ENCODE measurements at regions not wholly inside any gene's neighbourhood (a gene's known extent, or its start where the extent isn't known, plus 50 kb on each side); places are given as distances from the start of the nearest gene placed in this dataset.

GRCh38 chr22:44576311-44577260 lies 78.6 kb upstream of the RTL6 start:
- TF ChIP-seq POLR2A (IDR thresholded peaks at IDR 0.05; ENCODE audit: low read length): no peak
- TF ChIP-seq, protein P1, sequence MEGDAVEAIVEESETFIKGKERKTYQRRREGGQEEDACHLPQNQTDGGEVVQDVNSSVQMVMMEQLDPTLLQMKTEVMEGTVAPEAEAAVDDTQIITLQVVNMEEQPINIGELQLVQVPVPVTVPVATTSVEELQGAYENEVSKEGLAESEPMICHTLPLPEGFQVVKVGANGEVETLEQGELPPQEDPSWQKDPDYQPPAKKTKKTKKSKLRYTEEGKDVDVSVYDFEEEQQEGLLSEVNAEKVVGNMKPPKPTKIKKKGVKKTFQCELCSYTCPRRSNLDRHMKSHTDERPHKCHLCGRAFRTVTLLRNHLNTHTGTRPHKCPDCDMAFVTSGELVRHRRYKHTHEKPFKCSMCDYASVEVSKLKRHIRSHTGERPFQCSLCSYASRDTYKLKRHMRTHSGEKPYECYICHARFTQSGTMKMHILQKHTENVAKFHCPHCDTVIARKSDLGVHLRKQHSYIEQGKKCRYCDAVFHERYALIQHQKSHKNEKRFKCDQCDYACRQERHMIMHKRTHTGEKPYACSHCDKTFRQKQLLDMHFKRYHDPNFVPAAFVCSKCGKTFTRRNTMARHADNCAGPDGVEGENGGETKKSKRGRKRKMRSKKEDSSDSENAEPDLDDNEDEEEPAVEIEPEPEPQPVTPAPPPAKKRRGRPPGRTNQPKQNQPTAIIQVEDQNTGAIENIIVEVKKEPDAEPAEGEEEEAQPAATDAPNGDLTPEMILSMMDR (IDR thresholded peaks at IDR 0.05): no peak
- TF ChIP-seq, protein P2, sequence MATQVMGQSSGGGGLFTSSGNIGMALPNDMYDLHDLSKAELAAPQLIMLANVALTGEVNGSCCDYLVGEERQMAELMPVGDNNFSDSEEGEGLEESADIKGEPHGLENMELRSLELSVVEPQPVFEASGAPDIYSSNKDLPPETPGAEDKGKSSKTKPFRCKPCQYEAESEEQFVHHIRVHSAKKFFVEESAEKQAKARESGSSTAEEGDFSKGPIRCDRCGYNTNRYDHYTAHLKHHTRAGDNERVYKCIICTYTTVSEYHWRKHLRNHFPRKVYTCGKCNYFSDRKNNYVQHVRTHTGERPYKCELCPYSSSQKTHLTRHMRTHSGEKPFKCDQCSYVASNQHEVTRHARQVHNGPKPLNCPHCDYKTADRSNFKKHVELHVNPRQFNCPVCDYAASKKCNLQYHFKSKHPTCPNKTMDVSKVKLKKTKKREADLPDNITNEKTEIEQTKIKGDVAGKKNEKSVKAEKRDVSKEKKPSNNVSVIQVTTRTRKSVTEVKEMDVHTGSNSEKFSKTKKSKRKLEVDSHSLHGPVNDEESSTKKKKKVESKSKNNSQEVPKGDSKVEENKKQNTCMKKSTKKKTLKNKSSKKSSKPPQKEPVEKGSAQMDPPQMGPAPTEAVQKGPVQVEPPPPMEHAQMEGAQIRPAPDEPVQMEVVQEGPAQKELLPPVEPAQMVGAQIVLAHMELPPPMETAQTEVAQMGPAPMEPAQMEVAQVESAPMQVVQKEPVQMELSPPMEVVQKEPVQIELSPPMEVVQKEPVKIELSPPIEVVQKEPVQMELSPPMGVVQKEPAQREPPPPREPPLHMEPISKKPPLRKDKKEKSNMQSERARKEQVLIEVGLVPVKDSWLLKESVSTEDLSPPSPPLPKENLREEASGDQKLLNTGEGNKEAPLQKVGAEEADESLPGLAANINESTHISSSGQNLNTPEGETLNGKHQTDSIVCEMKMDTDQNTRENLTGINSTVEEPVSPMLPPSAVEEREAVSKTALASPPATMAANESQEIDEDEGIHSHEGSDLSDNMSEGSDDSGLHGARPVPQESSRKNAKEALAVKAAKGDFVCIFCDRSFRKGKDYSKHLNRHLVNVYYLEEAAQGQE (IDR thresholded peaks at IDR 0.05): no peak
- TF ChIP-seq KDM1A (IDR thresholded peaks at IDR 0.05; ENCODE audit: low read depth): no peak
- TF ChIP-seq MYC (IDR thresholded peaks at IDR 0.05; ENCODE audit: borderline replicate concordance, low read length): no peak
- no peak for TF ChIP-seq RFX5 (IDR thresholded peaks at IDR 0.05)
- no peak for TF ChIP-seq RCOR1 (IDR thresholded peaks at IDR 0.05; ENCODE audit: low read depth, low read length)
- TF ChIP-seq, protein P3, sequence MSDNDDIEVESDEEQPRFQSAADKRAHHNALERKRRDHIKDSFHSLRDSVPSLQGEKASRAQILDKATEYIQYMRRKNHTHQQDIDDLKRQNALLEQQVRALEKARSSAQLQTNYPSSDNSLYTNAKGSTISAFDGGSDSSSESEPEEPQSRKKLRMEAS (IDR thresholded peaks at IDR 0.05): no peak
- no peak for TF ChIP-seq CHD2 (IDR thresholded peaks at IDR 0.05; ENCODE audit: low read length, partially characterized antibody)
- no peak for TF ChIP-seq POLR2AphosphoS2 (conservative IDR thresholded peaks at IDR 0.05; ENCODE audit: low read length)
- no peak for TF ChIP-seq HOXB13 (CRISPR knock-in tag; IDR thresholded peaks at IDR 0.05; ENCODE audit: low read depth)
- TF ChIP-seq ESRRA (IDR thresholded peaks at IDR 0.05; ENCODE audit: borderline replicate concordance, low read length): no peak
- no peak for TF ChIP-seq FOSL2 (IDR thresholded peaks at IDR 0.05)
- TF ChIP-seq FOSL2 (CRISPR knock-in tag; IDR thresholded peaks at IDR 0.05): no peak
- no peak for TF ChIP-seq SREBF2 (IDR thresholded peaks at IDR 0.05)
